ENCODE measurements at regions not wholly inside any gene's neighbourhood (a gene's known extent, or its start where the extent isn't known, plus 50 kb on each side); places are given as distances from the start of the nearest gene placed in this dataset.
"Not testable (repeated sequence)": the region's sequence is repeated elsewhere in the genome, so short reads cannot be mapped to it uniquely, and the experiment has no call there.

DNA sequence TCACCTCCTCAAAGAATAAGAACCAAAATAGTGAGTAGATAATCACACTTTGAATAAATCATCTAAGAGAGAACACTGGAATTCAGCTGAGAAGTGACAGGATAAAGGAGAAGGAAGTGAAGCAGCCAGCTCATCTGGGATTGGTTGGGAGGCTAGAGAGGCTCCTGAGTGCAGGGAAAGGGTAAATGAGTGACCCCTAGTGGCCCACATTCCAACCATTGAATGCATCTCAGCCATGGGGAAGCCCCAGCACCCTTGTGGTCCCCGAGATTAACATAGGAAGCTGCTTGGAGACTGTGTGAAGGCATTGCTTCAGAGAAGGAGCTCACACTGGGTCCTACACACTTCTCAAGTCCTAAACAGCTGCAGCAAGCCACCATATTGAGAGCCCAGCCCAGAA is 82.3 kb downstream of the JRKL start:
- H3K27ac ChIP-seq, result no peak overlapping the region
- H3K27me3 ChIP-seq, result no peaks in the 10 kb centered on the region
- H3K9me3 ChIP-seq, result peaks cover 23% of the 10 kb centered on the region
- H3K4me1 ChIP-seq, result no peaks in the 10 kb centered on the region
- no peak overlapping the region for H3K4me3 ChIP-seq
- no peak overlapping the region for H3K9ac ChIP-seq
- TF ChIP-seq Cebpa-rat (IDR thresholded peaks at IDR 0.05), result no peak
- H3K36me3 ChIP-seq, result no peaks in the 10 kb centered on the region
- H3K4me2 ChIP-seq, result no peak overlapping the region
- no peaks in the 10 kb centered on the region for H4K20me1 ChIP-seq

DNA sequence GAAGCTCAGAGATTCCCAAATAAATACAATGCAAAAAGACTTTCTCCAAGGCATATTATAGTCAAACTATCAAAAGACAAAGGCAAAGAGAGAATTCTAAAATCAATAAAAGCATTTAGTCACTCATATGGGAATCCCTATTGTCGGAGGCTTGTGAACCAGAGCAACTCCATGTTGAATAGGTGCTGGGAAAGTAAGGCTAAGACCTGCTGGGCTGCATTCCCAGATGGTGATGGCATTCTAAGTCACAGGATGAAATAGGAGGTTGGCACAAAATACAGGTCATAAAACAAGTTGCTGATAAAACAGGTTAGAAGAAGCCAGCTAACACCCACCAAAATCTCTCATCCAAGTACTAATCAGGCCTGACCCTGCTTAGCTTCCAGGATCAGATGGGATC is 84.5 kb downstream of the JRKL start:
- TF ChIP-seq Cebpa-rat (IDR thresholded peaks at IDR 0.05), result no peak
- H3K27me3 ChIP-seq, result no peaks in the 10 kb centered on the region

DNA sequence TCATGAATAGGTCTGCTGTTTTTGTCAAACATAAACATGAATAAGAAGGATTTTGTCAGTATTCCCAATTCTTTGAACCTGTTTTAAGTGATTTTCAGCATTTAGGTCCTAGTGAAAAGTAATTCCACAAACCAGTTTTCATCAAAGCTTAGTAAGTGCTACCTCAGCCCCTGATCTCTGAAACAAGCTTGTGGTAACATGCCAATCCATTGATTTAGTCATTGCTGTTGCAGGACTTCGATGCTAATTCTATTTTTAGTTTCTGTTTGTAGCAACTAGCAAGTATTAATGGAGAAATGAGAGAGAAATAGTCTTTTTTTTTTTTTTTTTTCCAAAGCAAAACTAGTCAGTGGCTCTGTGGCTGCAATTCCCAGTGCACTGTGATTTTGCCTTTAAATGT is 91.4 kb downstream of the JRKL start:
- Histone ChIP-seq H3K27ac (no peak overlapping the region), H3K4me3 (no peak overlapping the region), H3K9ac (no peak overlapping the region), H3K4me2 (no peak overlapping the region), H4K20me1 (no peaks in the 10 kb centered on the region), H3K27me3 (no peaks in the 10 kb centered on the region), H3K4me1 (peaks cover 4% of the 10 kb centered on the region; the same call in 1 of the 2 replicates), H3K36me3 (no peaks in the 10 kb centered on the region), H3K9me3 (peaks cover 8% of the 10 kb centered on the region; the same call in 1 of the 2 replicates)
- no peak for TF ChIP-seq Cebpa-rat (IDR thresholded peaks at IDR 0.05)

More for the DNA sequence above, 84.5 kb downstream of the JRKL start:
- H4K20me1 ChIP-seq, result no peaks in the 10 kb centered on the region
- no peak overlapping the region for H3K27ac ChIP-seq
- no peak overlapping the region for H3K4me2 ChIP-seq
- H3K36me3 ChIP-seq, result no peaks in the 10 kb centered on the region
- peaks cover 31% of the 10 kb centered on the region for H3K9me3 ChIP-seq
- no peaks in the 10 kb centered on the region for H3K4me1 ChIP-seq
- no peak overlapping the region for H3K4me3 ChIP-seq
- H3K9ac ChIP-seq, result no peak overlapping the region

DNA sequence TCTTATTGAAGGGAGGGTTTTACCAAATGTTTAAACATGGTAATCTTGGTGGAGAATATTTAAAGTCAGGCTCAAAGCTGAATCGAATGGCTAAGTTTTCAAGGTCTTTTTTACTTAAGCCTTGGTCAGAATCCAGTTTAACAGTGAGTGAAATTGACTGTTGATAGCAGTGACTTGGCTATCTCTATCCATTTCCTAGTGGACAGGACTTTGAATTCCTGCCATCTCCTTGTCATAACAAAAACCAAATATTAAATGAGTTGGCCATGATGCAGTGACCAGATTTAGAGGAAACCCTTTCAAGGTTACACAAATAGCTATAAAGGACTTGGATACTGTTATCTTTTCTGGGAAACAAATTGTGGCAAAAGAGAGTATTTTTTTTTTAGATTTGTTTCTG is 92.0 kb downstream of the JRKL start:
- Histone ChIP-seq H3K4me2 (no peak overlapping the region), H4K20me1 (no peaks in the 10 kb centered on the region), H3K4me3 (no peak overlapping the region), H3K27me3 (no peaks in the 10 kb centered on the region), H3K9ac (no peak overlapping the region), H3K36me3 (no peaks in the 10 kb centered on the region), H3K27ac (no peak overlapping the region), H3K9me3 (peaks cover 8% of the 10 kb centered on the region; the same call in 1 of the 2 replicates), H3K4me1 (peaks cover 4% of the 10 kb centered on the region; the same call in 1 of the 2 replicates)
- no peak for TF ChIP-seq Cebpa-rat (IDR thresholded peaks at IDR 0.05)

DNA sequence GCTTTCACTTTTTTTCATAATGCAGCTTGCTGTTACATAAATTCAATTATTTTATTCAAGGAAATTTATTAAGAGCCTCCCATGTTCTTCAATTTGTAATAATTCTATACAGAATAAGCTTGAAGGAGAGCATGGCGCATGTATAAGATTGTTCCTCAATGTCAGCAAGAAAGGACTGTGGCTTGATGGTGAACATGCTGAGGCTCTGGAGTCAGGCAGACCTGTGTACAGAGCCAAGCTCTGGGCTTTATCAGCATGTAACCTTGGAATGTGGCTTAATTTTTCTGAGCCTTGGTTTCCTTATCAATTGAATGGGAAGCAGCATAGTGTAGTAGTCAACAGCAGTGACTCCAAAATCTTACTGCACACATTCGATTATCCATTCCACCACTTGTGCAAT is 92.4 kb downstream of the JRKL start:
- no peak for TF ChIP-seq Cebpa-rat (IDR thresholded peaks at IDR 0.05)
- Histone ChIP-seq H3K4me1 (peaks cover 4% of the 10 kb centered on the region; the same call in 1 of the 2 replicates), H3K4me3 (no peak overlapping the region), H3K4me2 (no peak overlapping the region), H3K9me3 (peaks cover 8% of the 10 kb centered on the region; the same call in 1 of the 2 replicates), H4K20me1 (no peaks in the 10 kb centered on the region), H3K36me3 (no peaks in the 10 kb centered on the region), H3K27ac (no peak overlapping the region), H3K27me3 (no peaks in the 10 kb centered on the region), H3K9ac (no peak overlapping the region)

DNA sequence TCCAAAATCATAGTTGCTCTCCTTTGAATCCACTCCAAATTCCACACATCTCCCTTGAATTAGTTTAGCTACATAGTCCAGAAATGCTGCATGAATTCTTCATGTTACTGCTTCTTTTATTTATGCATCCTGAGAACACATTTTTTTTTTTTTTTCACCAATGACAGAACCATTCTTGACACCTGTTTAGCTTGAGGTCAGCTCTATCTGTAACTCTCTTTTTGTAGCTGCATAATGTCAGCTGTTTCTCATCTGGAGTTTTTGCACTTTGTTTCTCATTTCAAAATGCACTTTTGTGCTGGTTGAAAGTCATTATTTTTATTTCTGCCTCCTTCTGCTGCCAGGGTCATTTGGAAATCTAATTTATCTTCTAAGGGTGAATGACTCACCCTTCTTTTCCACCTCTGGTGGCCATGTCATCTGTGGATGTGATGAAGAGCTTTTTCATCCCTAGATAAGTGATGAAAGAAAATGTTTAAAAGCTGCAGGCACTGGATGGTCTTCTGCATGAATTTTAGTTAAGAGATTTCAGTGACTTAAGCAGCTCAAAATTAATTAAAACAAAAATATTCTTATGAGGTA is 93.7 kb downstream of the JRKL start:
- H3K27me3 ChIP-seq, result no peaks in the 10 kb centered on the region
- H3K27ac ChIP-seq, result no peak overlapping the region
- TF ChIP-seq Cebpa-rat (IDR thresholded peaks at IDR 0.05), result no peak
- H4K20me1 ChIP-seq, result no peaks in the 10 kb centered on the region
- no peak overlapping the region for H3K4me2 ChIP-seq
- H3K4me1 ChIP-seq, result peaks cover 4% of the 10 kb centered on the region; the same call in 1 of the 2 replicates
- no peak overlapping the region for H3K9ac ChIP-seq
- H3K36me3 ChIP-seq, result no peaks in the 10 kb centered on the region
- no peaks in the 10 kb centered on the region for H3K9me3 ChIP-seq
- no peak overlapping the region for H3K4me3 ChIP-seq

DNA sequence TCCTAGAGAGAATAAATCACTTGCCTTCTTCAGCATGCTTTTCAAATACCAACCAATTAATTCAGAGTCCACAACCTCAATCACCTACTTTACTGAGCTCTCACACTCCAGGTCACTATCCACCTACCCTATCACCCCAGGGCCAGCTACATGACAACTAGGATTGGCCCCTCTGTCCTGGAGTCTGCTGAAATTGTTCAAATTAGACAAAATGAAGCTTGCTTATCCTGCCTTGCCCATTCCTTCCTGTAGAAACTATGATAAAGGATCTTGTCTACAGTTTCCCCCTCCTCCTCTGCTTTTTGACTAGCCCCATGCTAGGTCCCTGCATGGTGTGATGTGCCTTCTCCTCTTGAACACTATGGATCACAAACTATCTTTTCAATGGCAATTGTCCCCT is 94.5 kb downstream of the JRKL start:
- Histone ChIP-seq H3K4me2 (no peak overlapping the region), H3K36me3 (no peaks in the 10 kb centered on the region), H3K27me3 (no peaks in the 10 kb centered on the region), H4K20me1 (no peaks in the 10 kb centered on the region), H3K9me3 (no peaks in the 10 kb centered on the region), H3K27ac (no peak overlapping the region), H3K4me3 (no peak overlapping the region), H3K9ac (no peak overlapping the region), H3K4me1 (peaks cover 4% of the 10 kb centered on the region; the same call in 1 of the 2 replicates)
- TF ChIP-seq Cebpa-rat (IDR thresholded peaks at IDR 0.05), result no peak

DNA sequence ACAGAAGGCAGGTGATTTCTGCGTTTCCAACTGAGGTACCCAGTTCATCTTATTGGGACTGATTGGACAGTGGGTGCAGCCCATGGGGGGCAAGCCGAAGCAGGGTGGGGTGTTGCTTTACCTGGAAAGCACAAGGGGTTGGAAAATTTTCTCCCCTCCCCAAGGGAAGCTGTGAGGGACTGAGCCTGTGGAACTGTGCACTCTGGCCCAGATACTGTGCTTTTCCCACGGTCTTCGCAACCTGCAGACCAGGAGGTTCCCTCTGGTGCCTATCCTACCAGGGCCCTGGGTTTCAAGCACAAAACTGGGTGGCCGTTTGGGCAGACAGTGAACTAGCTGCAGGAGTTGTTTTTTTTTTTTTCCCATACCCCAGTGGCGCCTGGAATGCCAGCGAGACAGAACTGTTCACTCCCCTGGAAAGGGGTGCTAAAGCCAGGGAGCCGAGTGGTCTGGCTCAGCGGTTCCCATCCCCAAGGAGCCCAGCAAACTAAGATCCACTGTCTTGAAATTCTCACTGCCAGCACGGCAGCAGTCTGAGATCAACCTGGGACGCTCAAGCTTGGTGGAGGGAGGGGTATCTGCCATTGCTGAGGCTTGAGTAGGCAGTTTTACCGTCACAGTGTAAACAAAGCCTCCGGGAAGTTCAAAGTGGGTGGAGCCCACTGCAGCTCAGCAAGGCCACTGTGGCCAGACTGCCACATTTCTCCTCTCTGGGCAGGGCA is 97.2 kb downstream of the JRKL start:
- no peak overlapping the region for H3K4me3 ChIP-seq
- H3K9me3 ChIP-seq, result no peaks in the 10 kb centered on the region
- no peaks in the 10 kb centered on the region for H3K4me1 ChIP-seq
- H3K27me3 ChIP-seq, result no peaks in the 10 kb centered on the region
- H3K36me3 ChIP-seq, result no peaks in the 10 kb centered on the region
- H3K9ac ChIP-seq, result no peak overlapping the region
- no peak overlapping the region for H3K4me2 ChIP-seq
- no peak overlapping the region for H3K27ac ChIP-seq
- H4K20me1 ChIP-seq, result no peaks in the 10 kb centered on the region
- TF ChIP-seq Cebpa-rat (IDR thresholded peaks at IDR 0.05), result no peak

DNA sequence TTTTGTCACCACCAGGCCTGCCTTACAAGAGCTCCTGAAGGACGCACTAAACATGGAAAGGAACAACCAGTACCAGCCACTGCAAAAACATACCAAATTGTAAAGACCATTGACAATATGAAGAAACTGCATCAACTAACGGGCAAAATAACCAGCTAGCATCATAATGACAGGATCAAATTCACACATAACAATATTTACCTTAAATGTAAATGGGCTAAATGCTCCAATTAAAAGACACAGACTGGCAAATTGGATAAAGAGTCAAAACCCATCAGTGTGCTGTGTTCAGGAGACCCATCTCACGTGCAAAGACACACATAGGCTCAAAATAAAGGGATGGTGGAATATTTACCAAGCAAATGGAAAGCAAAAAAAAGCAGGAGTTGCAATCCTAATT is 99.1 kb downstream of the JRKL start:
- not testable (repeated sequence) for H3K9ac ChIP-seq, H3K9me3 ChIP-seq, H3K4me1 ChIP-seq, H3K36me3 ChIP-seq, H3K27me3 ChIP-seq, H3K27ac ChIP-seq, H3K4me2 ChIP-seq, H4K20me1 ChIP-seq, H3K4me3 ChIP-seq

DNA sequence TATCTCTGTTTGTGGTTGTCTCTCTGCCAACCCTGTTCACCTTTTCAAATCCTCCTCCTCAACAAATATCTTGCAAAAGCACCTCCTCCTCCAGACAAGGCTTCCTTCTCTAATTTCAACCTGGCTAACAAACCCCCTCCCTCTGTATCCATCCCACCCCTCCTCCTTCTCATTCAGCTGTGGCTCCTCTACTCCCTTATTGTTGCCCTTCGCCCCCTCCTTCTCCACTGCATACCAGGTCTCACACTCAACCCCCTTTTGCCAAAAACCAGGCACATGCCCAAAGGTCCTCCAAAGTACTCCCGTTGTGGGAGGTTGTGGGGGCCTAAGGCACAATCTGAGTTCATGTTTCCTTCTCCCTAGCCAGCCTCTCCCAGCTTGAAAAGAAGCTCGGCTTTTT is 110.6 kb downstream of the JRKL start:
- H3K9me3 ChIP-seq, result no peaks in the 10 kb centered on the region; the same call in 1 of the 2 replicates
- H3K4me2 ChIP-seq, result no peak overlapping the region
- no peak overlapping the region for H3K9ac ChIP-seq
- no peaks in the 10 kb centered on the region for H4K20me1 ChIP-seq
- H3K4me1 ChIP-seq, result no peaks in the 10 kb centered on the region
- TF ChIP-seq Cebpa-rat (IDR thresholded peaks at IDR 0.05), result no peak
- no peak overlapping the region for H3K27ac ChIP-seq
- no peak overlapping the region for H3K4me3 ChIP-seq
- H3K36me3 ChIP-seq, result no peaks in the 10 kb centered on the region
- no peaks in the 10 kb centered on the region for H3K27me3 ChIP-seq

Data from BLaER1 (cell line).